Liver (tissue), 3 donors: ENCODE measurements at regions not wholly inside any gene's neighbourhood (a gene's known extent, or its start where the extent isn't known, plus 50 kb on each side); places are given as distances from the start of the nearest gene placed in this dataset.

Experiments used
- ATF3 ChIP-seq: IDR thresholded peaks from 2 replicates; pipeline ENCODE4 v1.6.1; 2016; ENCODE audit warnings: antibody characterized with exemption
- CTCF ChIP-seq: fragments of 150-350 bp; IDR thresholded peaks from 2 replicates; pipeline ENCODE4 v1.5.1; 2017; ENCODE audit warnings: improper control_type of control experiment, low read depth, low read length; ENCODE audit not compliant: missing input control
- EGR1 ChIP-seq, 2 donors: IDR thresholded peaks; 2 replicates each; pipeline ENCODE4 v1.6.1; 2016 to 2018; ENCODE audit warnings: antibody characterized with exemption in 2 of 2, low read depth in 2 of 2
- JUND ChIP-seq, 2 donors: IDR thresholded peaks; 2 replicates each; pipeline ENCODE4 v1.6.1; 2016; ENCODE audit warnings: antibody characterized with exemption in 2 of 2
- MAX ChIP-seq: IDR thresholded peaks from 2 replicates; pipeline ENCODE4 v1.6.1; 2016; ENCODE audit warnings: antibody characterized with exemption
- RAD21 ChIP-seq, 2 donors: IDR thresholded peaks; 2 replicates each; pipeline ENCODE4 v1.6.1; 2016; ENCODE audit warnings: antibody characterized with exemption in 2 of 2, mild to moderate bottlenecking in 2 of 2
- REST ChIP-seq: IDR thresholded peaks from 2 replicates; pipeline ENCODE4 v1.6.1; 2016; ENCODE audit warnings: antibody characterized with exemption, mild to moderate bottlenecking
- donor health status: healthy.
- donor health status: healthy.

GRCh38 chr21:16979574-16979973 is 533.3 kb upstream of the CXADR start:
- TF ChIP-seq CTCF (no peak), MAX (no peak), ATF3 (no peak), REST (peak; percentile 76), RAD21 (IDR thresholded peaks at IDR 0.05) (no peak), JUND (IDR thresholded peaks at IDR 0.05) (no peak), EGR1 (IDR thresholded peaks at IDR 0.05; ENCODE audit: low read depth in 2 of 2) (peak in 1 of 2 donors; percentile 46)
